ENCODE measurements at regions not wholly inside any gene's neighbourhood (a gene's known extent, or its start where the extent isn't known, plus 50 kb on each side); places are given as distances from the start of the nearest gene placed in this dataset. TPM values are rescaled to one million over a fixed set of nuclear protein-coding genes. Genes with fewer than 3 reads are reported as not detected.

DNA sequence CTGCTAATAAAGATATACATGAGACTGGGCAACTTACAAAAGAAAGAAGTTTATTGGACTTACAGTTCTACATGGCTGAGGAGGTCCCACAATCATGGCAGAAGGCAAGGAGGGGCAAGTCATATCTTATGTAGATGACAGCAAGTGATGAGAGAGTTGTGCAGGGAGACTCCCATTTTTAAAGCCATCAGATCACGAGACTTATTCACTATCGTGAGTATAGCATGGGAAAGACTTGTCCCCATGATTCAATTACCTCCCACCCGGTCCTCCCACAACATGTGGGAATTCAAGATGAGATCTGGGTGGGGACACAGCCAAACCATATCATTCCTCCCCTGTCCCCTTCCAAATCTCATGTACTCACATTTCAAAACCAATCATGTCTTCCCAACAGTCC is 50.9 kb upstream of the GRID2 start:
- intact Hi-C loops (cut with micrococcal nuclease): no loop called here
- no peak overlapping the region for H3K27ac Mint-ChIP-seq
- H3K4me3 Mint-ChIP-seq: no peak overlapping the region
- WGBS (ENCODE audit: insufficient coverage): no CpG with 5 or more reads among the region's 3 CpGs
- no peaks in the 10 kb centered on the region for H3K36me3 ChIP-seq (replicated peaks in 1 of 2; ENCODE audit: control insufficient read depth in 1 of 2, insufficient read depth in 2 of 2, low read length in 2 of 2)
- no peak overlapping the region for H3K9ac ChIP-seq (ENCODE audit: insufficient read depth, low read length, poor library complexity, severe bottlenecking)
- H3K79me2 ChIP-seq (ENCODE audit: insufficient read depth, low read length): no peaks in the 10 kb centered on the region
- H3K4me3 ChIP-seq (replicated peaks in 1 of 3; ENCODE audit: low read depth in 2 of 3, low read length in 3 of 3): no peak overlapping the region
- no peak overlapping the region for H3K4me2 ChIP-seq (replicated peaks; ENCODE audit: extremely low read depth, low read length, poor library complexity, severe bottlenecking)
- no peak overlapping the region for H2AFZ ChIP-seq (ENCODE audit: insufficient read depth, low read depth, low read length, poor library complexity, severe bottlenecking)
- H3K9me3 Mint-ChIP-seq: peaks cover 2 to 22% (median 13%) of the 10 kb centered on the region in 7 donors
- no peak for DNase-seq
- TF ChIP-seq, protein P1, sequence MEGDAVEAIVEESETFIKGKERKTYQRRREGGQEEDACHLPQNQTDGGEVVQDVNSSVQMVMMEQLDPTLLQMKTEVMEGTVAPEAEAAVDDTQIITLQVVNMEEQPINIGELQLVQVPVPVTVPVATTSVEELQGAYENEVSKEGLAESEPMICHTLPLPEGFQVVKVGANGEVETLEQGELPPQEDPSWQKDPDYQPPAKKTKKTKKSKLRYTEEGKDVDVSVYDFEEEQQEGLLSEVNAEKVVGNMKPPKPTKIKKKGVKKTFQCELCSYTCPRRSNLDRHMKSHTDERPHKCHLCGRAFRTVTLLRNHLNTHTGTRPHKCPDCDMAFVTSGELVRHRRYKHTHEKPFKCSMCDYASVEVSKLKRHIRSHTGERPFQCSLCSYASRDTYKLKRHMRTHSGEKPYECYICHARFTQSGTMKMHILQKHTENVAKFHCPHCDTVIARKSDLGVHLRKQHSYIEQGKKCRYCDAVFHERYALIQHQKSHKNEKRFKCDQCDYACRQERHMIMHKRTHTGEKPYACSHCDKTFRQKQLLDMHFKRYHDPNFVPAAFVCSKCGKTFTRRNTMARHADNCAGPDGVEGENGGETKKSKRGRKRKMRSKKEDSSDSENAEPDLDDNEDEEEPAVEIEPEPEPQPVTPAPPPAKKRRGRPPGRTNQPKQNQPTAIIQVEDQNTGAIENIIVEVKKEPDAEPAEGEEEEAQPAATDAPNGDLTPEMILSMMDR (IDR thresholded peaks at IDR 0.05): no peak
- H3K27me3 ChIP-seq (ENCODE audit: control insufficient read depth in 2 of 2, insufficient read depth in 2 of 2, low read length in 2 of 2): no peaks in the 10 kb centered on the region
- H3K36me3 Mint-ChIP-seq: no peaks in the 10 kb centered on the region
- H3K9me3 ChIP-seq (replicated peaks in 1 of 2; ENCODE audit: control insufficient read depth in 1 of 2, insufficient read depth in 1 of 2, low read length in 2 of 2): peaks cover 24 to 34% of the 10 kb centered on the region in 2 donors
- H3K4me1 Mint-ChIP-seq: no peaks in the 10 kb centered on the region
- H4K20me1 ChIP-seq (ENCODE audit: insufficient read depth, low read length): no peaks in the 10 kb centered on the region
- no peaks in the 10 kb centered on the region for H3K4me1 ChIP-seq (ENCODE audit: control insufficient read depth in 1 of 2, insufficient read depth in 2 of 2, low read length in 2 of 2)
- H3K27me3 Mint-ChIP-seq (ENCODE audit: low read depth in 3 of 3): no peaks in the 10 kb centered on the region
- no peak overlapping the region for H3K27ac ChIP-seq (ENCODE audit: low read depth in 1 of 2, low read length in 2 of 2)

DNA sequence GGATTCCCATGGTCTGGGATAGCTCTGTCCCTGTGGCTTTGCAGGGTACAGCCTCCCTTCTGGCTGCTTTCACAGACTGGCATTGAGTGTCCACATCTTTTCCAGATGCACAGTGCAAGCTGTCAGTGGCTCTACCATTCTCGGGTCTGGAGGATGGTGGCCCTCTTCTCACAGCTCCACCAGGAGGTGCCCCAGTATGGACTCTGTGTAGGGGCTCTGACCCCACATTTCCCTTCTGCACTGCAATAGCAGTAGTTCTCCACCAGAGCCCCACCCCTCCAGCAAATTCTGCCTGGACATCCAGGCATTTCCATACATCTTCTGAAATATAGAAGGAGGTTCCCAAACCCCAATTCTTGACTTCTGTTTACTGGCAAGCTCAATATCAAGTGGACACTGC is 50.2 kb upstream of the GRID2 start:
- 83% methylated on average over 1 of the region's 1 CpG for WGBS (ENCODE audit: insufficient coverage)

More for the DNA sequence above, 50.2 kb upstream of the GRID2 start:
- no peaks in the 10 kb centered on the region for H3K27me3 ChIP-seq (ENCODE audit: control insufficient read depth in 2 of 2, insufficient read depth in 2 of 2, low read length in 2 of 2)
- no peaks in the 10 kb centered on the region for H3K36me3 ChIP-seq (replicated peaks in 1 of 2; ENCODE audit: control insufficient read depth in 1 of 2, insufficient read depth in 2 of 2, low read length in 2 of 2)
- H3K9me3 ChIP-seq (replicated peaks in 1 of 2; ENCODE audit: control insufficient read depth in 1 of 2, insufficient read depth in 1 of 2, low read length in 2 of 2): peaks cover 28 to 34% of the 10 kb centered on the region in 2 donors
- H2AFZ ChIP-seq (ENCODE audit: insufficient read depth, low read depth, low read length, poor library complexity, severe bottlenecking): no peak overlapping the region
- H3K9ac ChIP-seq (ENCODE audit: insufficient read depth, low read length, poor library complexity, severe bottlenecking): no peak overlapping the region
- no peaks in the 10 kb centered on the region for H3K36me3 Mint-ChIP-seq
- TF ChIP-seq, protein P1 (IDR thresholded peaks at IDR 0.05): no peak
- no peaks in the 10 kb centered on the region for H3K4me1 ChIP-seq (ENCODE audit: control insufficient read depth in 1 of 2, insufficient read depth in 2 of 2, low read length in 2 of 2)
- no peak overlapping the region for H3K27ac Mint-ChIP-seq
- intact Hi-C loops (cut with micrococcal nuclease): no loop called here
- H3K9me3 Mint-ChIP-seq: peaks cover 2 to 22% (median 13%) of the 10 kb centered on the region in 7 donors
- H3K4me1 Mint-ChIP-seq: no peaks in the 10 kb centered on the region
- no peak overlapping the region for H3K4me3 Mint-ChIP-seq
- no peak overlapping the region for H3K27ac ChIP-seq (ENCODE audit: low read depth in 1 of 2, low read length in 2 of 2)
- no peak overlapping the region for H3K4me3 ChIP-seq (replicated peaks in 1 of 3; ENCODE audit: low read depth in 2 of 3, low read length in 3 of 3)
- H3K4me2 ChIP-seq (replicated peaks; ENCODE audit: extremely low read depth, low read length, poor library complexity, severe bottlenecking): no peak overlapping the region
- H4K20me1 ChIP-seq (ENCODE audit: insufficient read depth, low read length): no peaks in the 10 kb centered on the region
- no peaks in the 10 kb centered on the region for H3K79me2 ChIP-seq (ENCODE audit: insufficient read depth, low read length)
- DNase-seq: no peak
- no peaks in the 10 kb centered on the region for H3K27me3 Mint-ChIP-seq (ENCODE audit: low read depth in 3 of 3)

Small RNA genes lying in the stretch of these regions (small RNA-seq; reads per million reads assigned to genes)
- not detected for gene KRT19P6 (ENCODE audit: insufficient read length, low read depth)
